Thyroid gland (tissue), 4 donors: ENCODE measurements at regions not wholly inside any gene's neighbourhood (a gene's known extent, or its start where the extent isn't known, plus 50 kb on each side); places are given as distances from the start of the nearest gene placed in this dataset.

Source experiments
- DNase-seq, 2 donors: peaks; one replicate each; pipeline ENCODE4 v3.0.0-alpha.2; 2019
- H3K27ac ChIP-seq, 3 donors: fragments of 200-600 bp; sonication (generic); 1 replicate in 2 of 3; 2 replicates in 1 of 3; pipeline ENCODE4 v1.5.1; 2016 to 2019; ENCODE audit warnings: mild to moderate bottlenecking in 1 of 3, moderate library complexity in 1 of 3
- H3K27me3 ChIP-seq: fragments of 200-600 bp; sonication (generic); one replicate; pipeline ENCODE4 v1.5.1; 2019
- H3K36me3 ChIP-seq, 2 donors: fragments of 200-600 bp; sonication (generic); one replicate each; pipeline ENCODE4 v1.5.1; 2016 to 2019
- H3K4me1 ChIP-seq, 2 donors: fragments of 200-600 bp; sonication (generic); one replicate each; pipeline ENCODE4 v1.5.1; 2017 to 2019
- H3K4me3 ChIP-seq, 3 donors: fragments of 200-600 bp; sonication (generic); replicated peaks in 1 of 3; 1 replicate in 2 of 3; 2 replicates in 1 of 3; pipeline ENCODE4 v1.5.1; 2016; ENCODE audit warnings: mild to moderate bottlenecking in 1 of 3
- H3K9me3 ChIP-seq: fragments of 200-600 bp; sonication (generic); one replicate; pipeline ENCODE4 v1.5.1; 2017
- POLR2A ChIP-seq, 2 donors: fragments of 450-650 bp; IDR thresholded peaks; one replicate each; pipeline ENCODE4 v1.6.1; 2017; ENCODE audit warnings: antibody characterized with exemption in 2 of 2, mild to moderate bottlenecking in 2 of 2, moderate library complexity in 1 of 2
- WGBS, 2 donors: methylation state at CpG; one replicate each; pipeline ENCODE4 v1.1.5; 2017; 5-methylcytosine and 5-hydroxymethylcytosine counted together
- intact Hi-C: fragments of 100-400 bp; cut with DNase I; formaldehyde crosslinking; loops from one replicate; pipeline ENCODE4 v1.15.1; 2023
- TF ChIP-seq, protein P1 (sequence below), 6 experiments: fragments of 200-600 bp in 3 of 6; fragments of 450-650 bp in 3 of 6; sonication (generic) in 3 of 6; IDR thresholded peaks; one replicate each; pipeline ENCODE4 v1.5.1; 2016 to 2019; ENCODE audit warnings: antibody characterized with exemption in 6 of 6, mild to moderate bottlenecking in 2 of 6, inconsistent platforms in 1 of 6, moderate library complexity in 1 of 6

DNA sequence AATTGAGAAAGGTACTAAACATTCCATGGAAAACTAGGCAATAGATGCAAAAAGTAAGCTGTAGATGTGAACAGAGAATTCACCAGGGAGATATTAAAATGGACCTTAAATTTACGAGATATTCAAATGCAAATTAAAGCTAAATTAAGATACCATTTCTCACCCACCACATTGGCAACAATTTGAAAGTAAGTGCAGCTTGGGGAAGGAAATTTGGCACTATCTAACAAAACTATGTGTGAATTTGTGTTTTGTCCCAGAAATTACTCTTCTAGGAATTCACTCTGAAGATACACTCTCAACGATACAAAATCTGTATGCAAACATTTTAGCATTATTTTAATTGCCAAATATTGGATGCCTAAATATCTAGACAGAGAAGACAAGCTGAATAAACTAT lies 178.2 kb upstream of the SORCS1 start:
- Histone ChIP-seq H3K9me3 (no peaks in the 10 kb centered on the region), H3K27ac (no peak overlapping the region), H3K4me3 (no peak overlapping the region), H3K4me1 (no peaks in the 10 kb centered on the region), H3K36me3 (no peaks in the 10 kb centered on the region), H3K27me3 (no peaks in the 10 kb centered on the region)
- intact Hi-C loops, result no loop called here
- 70 to 84% methylated on average over 2 of the region's 2 CpGs for WGBS, 2 donors
- TF ChIP-seq, protein P1, sequence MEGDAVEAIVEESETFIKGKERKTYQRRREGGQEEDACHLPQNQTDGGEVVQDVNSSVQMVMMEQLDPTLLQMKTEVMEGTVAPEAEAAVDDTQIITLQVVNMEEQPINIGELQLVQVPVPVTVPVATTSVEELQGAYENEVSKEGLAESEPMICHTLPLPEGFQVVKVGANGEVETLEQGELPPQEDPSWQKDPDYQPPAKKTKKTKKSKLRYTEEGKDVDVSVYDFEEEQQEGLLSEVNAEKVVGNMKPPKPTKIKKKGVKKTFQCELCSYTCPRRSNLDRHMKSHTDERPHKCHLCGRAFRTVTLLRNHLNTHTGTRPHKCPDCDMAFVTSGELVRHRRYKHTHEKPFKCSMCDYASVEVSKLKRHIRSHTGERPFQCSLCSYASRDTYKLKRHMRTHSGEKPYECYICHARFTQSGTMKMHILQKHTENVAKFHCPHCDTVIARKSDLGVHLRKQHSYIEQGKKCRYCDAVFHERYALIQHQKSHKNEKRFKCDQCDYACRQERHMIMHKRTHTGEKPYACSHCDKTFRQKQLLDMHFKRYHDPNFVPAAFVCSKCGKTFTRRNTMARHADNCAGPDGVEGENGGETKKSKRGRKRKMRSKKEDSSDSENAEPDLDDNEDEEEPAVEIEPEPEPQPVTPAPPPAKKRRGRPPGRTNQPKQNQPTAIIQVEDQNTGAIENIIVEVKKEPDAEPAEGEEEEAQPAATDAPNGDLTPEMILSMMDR (IDR thresholded peaks at IDR 0.05), result no peak
- no peak for TF ChIP-seq POLR2A (IDR thresholded peaks at IDR 0.05)
- no peak for DNase-seq

DNA sequence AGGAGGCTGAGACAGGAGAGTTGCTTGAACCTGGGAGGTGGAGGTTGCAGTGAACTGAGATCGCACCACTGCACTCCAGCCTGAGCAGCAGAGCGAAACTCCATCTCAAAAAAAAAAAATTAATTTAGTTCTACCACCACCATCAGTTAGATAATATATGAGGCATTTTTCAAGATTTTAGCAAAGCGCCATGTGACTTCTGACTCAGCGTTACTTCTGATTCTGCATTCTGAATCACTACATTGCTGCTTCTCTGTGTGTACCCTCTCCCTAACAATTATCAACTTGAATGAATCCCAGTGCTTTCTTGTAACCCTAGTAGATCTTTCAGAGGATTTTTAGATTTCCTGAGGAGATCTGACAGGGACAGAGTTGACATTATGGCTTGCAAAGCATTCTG lies 176.8 kb upstream of the SORCS1 start:
- H3K9me3 ChIP-seq, result no peaks in the 10 kb centered on the region
- WGBS, 2 donors, result 96% methylated on average over 4 of the region's 4 CpGs
- intact Hi-C loops, result no loop called here
- TF ChIP-seq POLR2A (IDR thresholded peaks at IDR 0.05), result no peak
- TF ChIP-seq, protein P1 (IDR thresholded peaks at IDR 0.05), result no peak
- no peak overlapping the region for H3K27ac ChIP-seq
- no peak for DNase-seq
- H3K4me1 ChIP-seq, result no peaks in the 10 kb centered on the region
- no peak overlapping the region for H3K4me3 ChIP-seq
- no peaks in the 10 kb centered on the region for H3K36me3 ChIP-seq
- H3K27me3 ChIP-seq, result no peaks in the 10 kb centered on the region

DNA sequence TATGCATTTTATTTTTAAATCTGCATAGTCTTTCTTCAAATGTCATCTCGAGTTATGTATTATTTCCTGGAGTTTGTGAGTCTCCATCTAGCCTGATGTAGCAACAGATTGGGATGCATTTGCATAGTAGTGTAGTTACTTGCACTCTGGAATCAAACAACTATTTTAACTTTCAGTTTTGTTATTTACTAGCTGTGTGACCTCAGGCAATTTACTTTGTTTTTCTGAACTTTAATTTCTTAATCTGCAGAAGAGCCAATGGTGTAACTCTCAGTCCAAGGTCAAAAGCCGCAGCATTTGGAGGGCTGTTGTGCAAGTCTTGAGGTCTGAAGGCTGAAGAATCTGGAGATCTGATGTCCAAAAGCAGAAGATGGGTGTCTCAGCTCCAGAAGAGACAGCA lies 175.8 kb upstream of the SORCS1 start:
- Histone ChIP-seq H3K9me3 (no peaks in the 10 kb centered on the region), H3K27me3 (no peaks in the 10 kb centered on the region), H3K4me3 (no peak overlapping the region), H3K27ac (no peak overlapping the region), H3K36me3 (no peaks in the 10 kb centered on the region), H3K4me1 (no peaks in the 10 kb centered on the region)
- intact Hi-C loops, result no loop called here
- no peak for TF ChIP-seq POLR2A (IDR thresholded peaks at IDR 0.05)
- TF ChIP-seq, protein P1 (IDR thresholded peaks at IDR 0.05), result no peak
- 57 to 80% methylated on average over 2 of the region's 2 CpGs for WGBS, 2 donors
- no peak for DNase-seq

- 83 to 86% methylated on average over 5 of the region's 5 CpGs for WGBS, 2 donors
- no peak overlapping the region for H3K27ac ChIP-seq
- H3K36me3 ChIP-seq, result no peaks in the 10 kb centered on the region
- no peak for DNase-seq
- intact Hi-C loops, result no loop called here
- no peak overlapping the region for H3K4me3 ChIP-seq
- no peaks in the 10 kb centered on the region for H3K9me3 ChIP-seq
- H3K4me1 ChIP-seq, result no peaks in the 10 kb centered on the region
- no peak for TF ChIP-seq POLR2A (IDR thresholded peaks at IDR 0.05)
- TF ChIP-seq, protein P1 (IDR thresholded peaks at IDR 0.05), result no peak
- no peaks in the 10 kb centered on the region for H3K27me3 ChIP-seq
Observed at GRCh38 chr10:107336061-107336460, 171.6 kb upstream of the SORCS1 start.

- TF ChIP-seq, protein P1 (IDR thresholded peaks at IDR 0.05), result no peak
- TF ChIP-seq POLR2A (IDR thresholded peaks at IDR 0.05), result no peak
- H3K27ac ChIP-seq, result no peak overlapping the region
- 82% methylated on average over 1 of the region's 1 CpG for WGBS, 2 donors
- H3K4me3 ChIP-seq, result no peak overlapping the region
- intact Hi-C loops, result no loop called here
- no peak for DNase-seq
- H3K27me3 ChIP-seq, result no peaks in the 10 kb centered on the region
- no peaks in the 10 kb centered on the region for H3K36me3 ChIP-seq
- no peaks in the 10 kb centered on the region for H3K9me3 ChIP-seq
- H3K4me1 ChIP-seq, result no peaks in the 10 kb centered on the region
Observed at GRCh38 chr10:107317592-107317991, 153.1 kb upstream of the SORCS1 start.
